Keratinocyte (primary cell): ENCODE measurements at regions not wholly inside any gene's neighbourhood (a gene's known extent, or its start where the extent isn't known, plus 50 kb on each side); places are given as distances from the start of the nearest gene placed in this dataset.

Experiments used
- DNase-seq: peaks from one replicate; pipeline ENCODE4 v3.0.0-alpha.2; 2011; ENCODE audit warnings: low read depth, missing footprints, low spot score
- FAIRE-seq: peaks from 2 replicates; lab custom pipeline; 2011; peaks lifted over from hg19 to GRCh38; lab: Jason Lieb, UNC
- H2AFZ ChIP-seq: 2 replicates; pipeline ENCODE4 v1.6.0; 2012; ENCODE audit warnings: low read length, control low read depth, inconsistent platforms; ENCODE audit not compliant: control insufficient read depth
- H3K27ac ChIP-seq: 2 replicates; pipeline ENCODE4 v1.5.1; 2011; ENCODE audit warnings: low read length; ENCODE audit not compliant: control insufficient read depth, insufficient read depth
- H3K27me3 ChIP-seq: 3 replicates; pipeline ENCODE4 v1.6.0; 2011; ENCODE audit warnings: low read length; ENCODE audit not compliant: control insufficient read depth, insufficient read depth; ENCODE audit errors: extremely low read depth
- H3K36me3 ChIP-seq, 2 experiments: 2 replicates in 1 of 2; 3 replicates in 1 of 2; pipeline ENCODE4 v1.5.1; 2011; ENCODE audit warnings: low read length in 2 of 2, mild to moderate bottlenecking in 1 of 2; ENCODE audit not compliant: control insufficient read depth in 2 of 2, insufficient read depth in 2 of 2; ENCODE audit errors: extremely low read depth in 1 of 2
- H3K4me1 ChIP-seq: 3 replicates; pipeline ENCODE4 v1.5.1; 2011; ENCODE audit warnings: low read length; ENCODE audit not compliant: control insufficient read depth, insufficient read depth; ENCODE audit errors: extremely low read depth
- H3K4me2 ChIP-seq: 3 replicates; pipeline ENCODE4 v1.6.0; 2011; ENCODE audit warnings: low read depth, low read length; ENCODE audit not compliant: control insufficient read depth, insufficient read depth; ENCODE audit errors: extremely low read depth
- H3K4me3 ChIP-seq, 3 experiments: fragments of 200-600 bp in 1 of 3; sonication (generic) in 1 of 3; 2 replicates in 2 of 3; 3 replicates in 1 of 3; pipeline ENCODE4 v1.5.1; 2011 to 2016; ENCODE audit warnings: low read length in 3 of 3, mild to moderate bottlenecking in 3 of 3, control low read depth in 2 of 3, inconsistent platforms in 1 of 3, low read depth in 1 of 3, mixed read lengths in 1 of 3, mixed run types in 1 of 3, moderate library complexity in 1 of 3; ENCODE audit not compliant: control insufficient read depth in 2 of 3, insufficient read depth in 2 of 3; ENCODE audit errors: extremely low read depth in 1 of 3
- H3K79me2 ChIP-seq: 2 replicates; pipeline ENCODE4 v1.6.0; 2012; ENCODE audit warnings: low read length; ENCODE audit not compliant: control insufficient read depth, insufficient read depth
- H3K9ac ChIP-seq: 3 replicates; pipeline ENCODE4 v1.6.0; 2011; ENCODE audit warnings: low read length; ENCODE audit not compliant: control insufficient read depth, insufficient read depth; ENCODE audit errors: extremely low read depth
- H3K9me1 ChIP-seq: 3 replicates; pipeline ENCODE4 v1.6.0; 2011; ENCODE audit warnings: low read length; ENCODE audit not compliant: control insufficient read depth, insufficient read depth; ENCODE audit errors: extremely low read depth
- H3K9me3 ChIP-seq: 2 replicates; pipeline ENCODE4 v1.5.1; 2012; ENCODE audit warnings: low read depth, low read length; ENCODE audit not compliant: control insufficient read depth
- H4K20me1 ChIP-seq: 3 replicates; pipeline ENCODE4 v1.6.0; 2011; ENCODE audit warnings: low read length; ENCODE audit not compliant: control insufficient read depth, insufficient read depth; ENCODE audit errors: extremely low read depth
- EZH2 ChIP-seq: IDR thresholded peaks from one replicate; pipeline ENCODE4 v1.6.1; 2012; ENCODE audit warnings: inconsistent platforms, mild to moderate bottlenecking, low read length, moderate library complexity
- dilution Hi-C: fragments of 300-500 bp; cut with MboI; formaldehyde crosslinking; loops from one replicate; pipeline ENCODE4 v1.7.0; 2020; ENCODE audit warnings: low sequenced_read_pairs; ENCODE audit not compliant: extremely low pct_ligation_motif_present
- TF ChIP-seq, protein P1 (sequence below), 3 experiments: IDR thresholded peaks in 1 of 3; conservative IDR thresholded peaks in 1 of 3; optimal IDR thresholded peaks in 1 of 3; 2 replicates in 2 of 3; 3 replicates in 1 of 3; pipeline versions ENCODE3 to v1.5.1; 2011; ENCODE audit warnings: low read length in 3 of 3, mild to moderate bottlenecking in 3 of 3, moderate library complexity in 2 of 3, control low read depth in 1 of 3, inconsistent platforms in 1 of 3; ENCODE audit not compliant: insufficient read depth in 2 of 3; ENCODE audit errors: extremely low read depth in 1 of 3

DNA sequence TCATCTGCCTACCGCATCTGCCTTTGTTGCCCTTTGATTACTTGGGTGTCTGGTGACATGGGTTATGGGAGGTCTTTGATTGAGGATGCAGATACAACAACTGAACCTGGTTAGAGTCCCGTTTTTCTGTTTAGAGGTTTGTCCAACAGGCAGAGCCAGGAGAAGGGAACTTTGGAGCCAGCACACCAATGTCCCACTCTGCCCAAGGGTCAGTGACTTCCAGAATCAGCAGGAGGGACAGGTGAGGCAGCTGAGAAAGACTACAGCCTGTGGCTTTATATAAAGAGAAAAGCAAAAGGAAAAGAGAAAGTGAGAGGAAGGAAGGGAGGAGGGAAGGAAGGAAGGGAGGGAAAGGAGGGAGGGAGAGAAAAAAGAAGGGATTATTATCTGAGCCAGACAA is 101.5 kb upstream of the ZNF644 start:
- FAIRE-seq (no peak), DNase-seq (no peak)
- Histone ChIP-seq H4K20me1 (no peaks in the 10 kb centered on the region), H3K27me3 (no peaks in the 10 kb centered on the region), H3K79me2 (no peaks in the 10 kb centered on the region), H3K36me3 (no peaks in the 10 kb centered on the region), H3K9me1 (no peaks in the 10 kb centered on the region), H2AFZ (no peak overlapping the region), H3K27ac (no peak overlapping the region), H3K4me1 (no peaks in the 10 kb centered on the region), H3K9me3 (no peaks in the 10 kb centered on the region), H3K4me3 (no peak overlapping the region), H3K4me2 (no peak overlapping the region), H3K9ac (no peak overlapping the region)
- TF ChIP-seq, protein P1, sequence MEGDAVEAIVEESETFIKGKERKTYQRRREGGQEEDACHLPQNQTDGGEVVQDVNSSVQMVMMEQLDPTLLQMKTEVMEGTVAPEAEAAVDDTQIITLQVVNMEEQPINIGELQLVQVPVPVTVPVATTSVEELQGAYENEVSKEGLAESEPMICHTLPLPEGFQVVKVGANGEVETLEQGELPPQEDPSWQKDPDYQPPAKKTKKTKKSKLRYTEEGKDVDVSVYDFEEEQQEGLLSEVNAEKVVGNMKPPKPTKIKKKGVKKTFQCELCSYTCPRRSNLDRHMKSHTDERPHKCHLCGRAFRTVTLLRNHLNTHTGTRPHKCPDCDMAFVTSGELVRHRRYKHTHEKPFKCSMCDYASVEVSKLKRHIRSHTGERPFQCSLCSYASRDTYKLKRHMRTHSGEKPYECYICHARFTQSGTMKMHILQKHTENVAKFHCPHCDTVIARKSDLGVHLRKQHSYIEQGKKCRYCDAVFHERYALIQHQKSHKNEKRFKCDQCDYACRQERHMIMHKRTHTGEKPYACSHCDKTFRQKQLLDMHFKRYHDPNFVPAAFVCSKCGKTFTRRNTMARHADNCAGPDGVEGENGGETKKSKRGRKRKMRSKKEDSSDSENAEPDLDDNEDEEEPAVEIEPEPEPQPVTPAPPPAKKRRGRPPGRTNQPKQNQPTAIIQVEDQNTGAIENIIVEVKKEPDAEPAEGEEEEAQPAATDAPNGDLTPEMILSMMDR (optimal IDR thresholded peaks at IDR 0.05 in 1 of 3, IDR thresholded peaks at IDR 0.05 in 1 of 3, conservative IDR thresholded peaks at IDR 0.05 in 1 of 3; ENCODE audit: extremely low read depth in 1 of 3, insufficient read depth in 2 of 3, low read length in 3 of 3) = no peak
- TF ChIP-seq EZH2 = no peak
- dilution Hi-C loops = no loop called here

DNA sequence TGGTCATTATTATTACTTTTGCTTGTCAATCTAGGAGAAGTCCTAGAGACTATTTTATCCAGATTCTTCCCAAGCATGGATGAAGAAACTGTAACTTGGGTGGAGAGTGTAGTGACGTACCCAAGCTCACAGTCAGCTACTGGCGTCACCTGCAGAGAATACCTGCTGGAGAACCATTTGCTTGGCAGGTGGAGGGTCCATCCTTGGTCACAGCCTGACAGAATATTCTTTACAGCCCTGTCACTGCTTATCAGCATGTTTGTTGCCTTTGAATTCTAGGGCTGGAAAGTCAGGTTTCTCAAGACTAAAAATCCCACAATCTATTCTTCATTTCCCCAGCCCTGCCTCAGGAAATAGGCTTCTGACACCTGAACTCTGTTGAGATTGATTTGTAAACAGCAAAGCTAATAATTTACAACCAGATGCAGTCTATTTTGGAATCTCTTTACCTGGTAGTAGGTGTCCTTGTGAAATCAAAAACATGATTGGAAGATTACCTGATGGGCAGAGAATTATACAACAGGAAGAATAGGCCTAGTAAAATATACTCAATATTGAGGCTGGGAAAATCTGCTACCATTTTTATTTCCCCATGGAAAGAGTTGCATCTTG is 100.4 kb upstream of the ZNF644 start:
- Histone ChIP-seq H3K4me3 (no peak overlapping the region), H3K79me2 (no peaks in the 10 kb centered on the region), H3K27me3 (no peaks in the 10 kb centered on the region), H3K9me3 (no peaks in the 10 kb centered on the region), H2AFZ (no peak overlapping the region), H3K27ac (no peak overlapping the region), H3K4me1 (no peaks in the 10 kb centered on the region), H4K20me1 (no peaks in the 10 kb centered on the region), H3K9ac (no peak overlapping the region), H3K9me1 (no peaks in the 10 kb centered on the region), H3K4me2 (no peak overlapping the region), H3K36me3 (no peaks in the 10 kb centered on the region)
- FAIRE-seq (no peak), DNase-seq (no peak)
- dilution Hi-C loops = no loop called here
- TF ChIP-seq, protein P1 (optimal IDR thresholded peaks at IDR 0.05 in 1 of 3, IDR thresholded peaks at IDR 0.05 in 1 of 3, conservative IDR thresholded peaks at IDR 0.05 in 1 of 3; ENCODE audit: extremely low read depth in 1 of 3, insufficient read depth in 2 of 3, low read length in 3 of 3) = no peak
- no peak for TF ChIP-seq EZH2
